22Rv1 (cell line): ENCODE measurements at regions not wholly inside any gene's neighbourhood (a gene's known extent, or its start where the extent isn't known, plus 50 kb on each side); places are given as distances from the start of the nearest gene placed in this dataset.
A peak's percentile ranks its signal among the peaks of the same experiment; 100 is the strongest.
"Not testable (repeated sequence)": the region's sequence is repeated elsewhere in the genome, so short reads cannot be mapped to it uniquely, and the experiment has no call there.

Source experiments
- H3K27ac ChIP-seq: fragments of 450-650 bp; 2 replicates; pipeline ENCODE4 v1.5.1; 2017
- CTCF ChIP-seq: fragments of 450-650 bp; IDR thresholded peaks from 2 replicates; pipeline ENCODE4 v1.5.1; 2017; ENCODE audit warnings: mild to moderate bottlenecking
- ZFX ChIP-seq: fragments of 450-650 bp; IDR thresholded peaks from 2 replicates; pipeline ENCODE4 v1.6.1; 2017; ENCODE audit warnings: antibody characterized with exemption, borderline replicate concordance

GRCh38 chr1:76687307-76688175, 179.7 kb upstream of the ST6GALNAC5 start:
- H3K27ac ChIP-seq, result 0 out of 2 replicates have a peak overlapping the region, but pooled peaks have one; percentile 1
- TF ChIP-seq CTCF, result no peak
- no peak for TF ChIP-seq ZFX

GRCh38 chr1:76690766-76691165, 176.5 kb upstream of the ST6GALNAC5 start:
- H3K27ac ChIP-seq, result no peak overlapping the region
- TF ChIP-seq CTCF (no peak), ZFX (no peak)

- TF ChIP-seq CTCF, result no peak
- no peak for TF ChIP-seq ZFX
- H3K27ac ChIP-seq, result no peak overlapping the region
These were observed 171.7 kb upstream of the ST6GALNAC5 start for GRCh38 chr1:76695535-76695934.

DNA sequence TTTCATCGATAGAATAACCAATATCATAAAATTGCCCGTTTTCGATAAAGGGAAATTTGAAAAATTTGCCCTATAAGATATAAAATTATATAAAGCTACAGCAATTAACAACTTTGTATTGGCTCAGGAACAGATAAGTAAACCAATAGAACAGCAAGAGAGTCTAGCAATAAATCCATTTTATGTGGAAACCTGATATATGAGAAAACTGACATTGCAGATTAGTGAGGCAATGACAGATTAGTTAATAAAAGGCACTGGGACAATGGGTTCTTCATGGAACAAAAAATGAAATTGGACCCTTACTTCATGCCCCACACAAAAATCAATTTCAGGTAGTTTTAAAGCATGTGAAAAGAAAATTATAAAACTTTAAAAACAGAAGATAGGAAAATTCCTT, 169.9 kb upstream of the ST6GALNAC5 start:
- TF ChIP-seq ZFX, result no peak
- no peak for TF ChIP-seq CTCF
- H3K27ac ChIP-seq, result no peak overlapping the region

DNA sequence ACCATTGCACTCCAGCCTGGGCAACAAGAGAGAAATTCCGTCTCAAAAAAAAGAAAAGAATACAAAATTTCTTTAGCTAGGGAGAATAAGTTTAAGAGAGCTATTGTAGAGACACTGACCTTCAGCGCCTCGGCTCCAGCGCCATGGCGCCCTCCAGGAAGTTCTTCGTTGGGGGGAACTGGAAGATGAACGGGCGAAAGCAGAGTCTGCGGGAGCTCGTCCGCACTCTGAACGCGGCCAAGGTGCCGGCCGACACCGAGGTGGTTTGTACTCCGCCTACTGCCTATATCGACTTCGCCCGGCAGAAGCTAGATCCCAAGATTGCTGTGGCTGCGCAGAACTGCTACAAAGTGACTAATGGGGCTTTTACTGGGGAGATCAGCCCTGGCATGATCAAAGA, 167.6 kb upstream of the ST6GALNAC5 start:
- not testable (repeated sequence) for H3K27ac ChIP-seq

DNA sequence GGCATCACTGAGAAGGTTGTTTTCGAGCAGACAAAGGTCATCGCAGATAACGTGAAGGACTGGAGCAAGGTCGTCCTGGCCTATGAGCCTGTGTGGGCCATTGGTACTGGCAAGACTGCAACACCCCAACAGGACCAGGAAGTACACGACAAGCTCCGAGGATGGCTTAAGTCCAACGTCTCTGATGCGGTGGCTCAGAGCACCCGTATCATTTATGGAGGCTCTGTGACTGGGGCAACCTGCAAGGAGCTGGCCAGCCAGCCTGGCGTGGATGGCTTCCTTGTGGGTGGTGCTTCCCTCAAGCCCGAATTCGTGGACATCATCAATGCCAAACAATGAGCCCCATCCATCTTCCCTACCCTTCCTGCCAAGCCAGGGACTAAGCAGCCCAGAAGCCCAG, 167.1 kb upstream of the ST6GALNAC5 start:
- not testable (repeated sequence) for H3K27ac ChIP-seq

DNA sequence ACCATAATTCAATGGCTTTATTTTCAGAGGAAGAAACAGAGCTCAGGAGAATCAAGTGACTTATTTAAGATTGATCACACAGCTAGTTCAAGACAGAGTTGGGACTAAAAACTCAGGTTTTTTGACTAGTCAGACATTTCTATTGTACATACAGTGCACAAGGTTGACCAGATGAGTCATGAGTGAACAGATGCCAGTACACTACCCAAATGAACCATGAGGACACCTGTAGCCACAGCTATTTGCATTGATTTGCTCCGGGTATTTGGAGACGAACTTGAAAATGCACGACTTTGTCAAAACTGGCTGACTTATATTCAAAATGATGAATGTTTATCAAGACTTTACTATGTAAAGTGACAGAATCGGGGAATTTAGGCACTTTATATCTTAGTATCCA, 161.7 kb upstream of the ST6GALNAC5 start:
- TF ChIP-seq CTCF, result no peak
- no peak overlapping the region for H3K27ac ChIP-seq

DNA sequence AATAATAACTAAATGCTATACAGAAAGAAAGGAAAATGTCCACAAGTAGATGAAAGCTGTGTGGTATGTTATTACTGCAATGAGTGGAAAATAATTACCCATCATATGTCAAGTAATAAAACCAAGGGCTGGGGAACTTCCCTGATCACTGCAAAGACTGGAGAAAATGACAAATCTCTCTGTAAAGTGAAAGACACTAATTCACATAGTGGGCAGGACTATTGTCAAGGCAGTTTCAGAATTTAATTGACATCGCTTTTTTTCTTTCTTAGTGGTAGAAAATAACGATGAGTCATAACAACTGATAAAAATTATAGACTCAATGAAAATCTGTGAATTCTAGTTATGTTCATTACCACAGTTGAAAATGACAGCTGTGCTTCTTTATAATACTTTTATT, 153.7 kb upstream of the ST6GALNAC5 start:
- TF ChIP-seq ZFX, result no peak
- no peak for TF ChIP-seq CTCF
- no peak overlapping the region for H3K27ac ChIP-seq
